ENCODE measurements at regions not wholly inside any gene's neighbourhood (a gene's known extent, or its start where the extent isn't known, plus 50 kb on each side); places are given as distances from the start of the nearest gene placed in this dataset.

DNA sequence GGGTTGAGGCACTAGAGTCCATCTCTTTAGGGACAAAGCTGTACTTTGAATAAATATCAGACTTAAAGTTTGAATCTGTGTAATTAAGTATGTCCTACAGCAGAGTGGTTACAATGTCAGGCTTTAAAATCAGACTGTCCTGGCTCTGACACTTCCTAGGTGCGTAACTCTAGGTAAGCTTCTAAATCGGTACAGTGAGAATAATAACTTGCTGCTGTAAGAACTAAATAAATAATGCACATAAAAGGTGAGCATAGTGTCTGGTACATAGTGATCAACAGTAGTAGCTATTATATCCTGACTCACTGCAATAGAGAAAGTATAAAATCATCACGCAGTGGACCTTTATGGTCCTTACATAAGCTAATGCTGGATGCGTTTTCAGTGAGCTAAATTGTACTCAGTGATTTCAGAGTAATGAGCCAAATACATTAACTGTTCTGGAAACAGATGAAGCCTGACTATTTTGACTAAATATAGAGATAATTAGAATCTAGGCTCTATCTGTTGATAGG, 72.2 kb upstream of the PDK4 start:
- H3K4me3 ChIP-seq (ENCODE audit: low read depth, poor library complexity, severe bottlenecking) = no peak overlapping the region
- 86 to 89% methylated on average over 4 of the region's 4 CpGs for WGBS, 2 donors
- intact Hi-C loops (cut with DNase I; ENCODE audit: low total_unique reads) = no loop called here
- DNase-seq (ENCODE audit: low spot score in 2 of 2) = no peak
- no peak for TF ChIP-seq CTCF (IDR thresholded peaks at IDR 0.05)
- no peak for TF ChIP-seq POLR2A (IDR thresholded peaks at IDR 0.05)

DNA sequence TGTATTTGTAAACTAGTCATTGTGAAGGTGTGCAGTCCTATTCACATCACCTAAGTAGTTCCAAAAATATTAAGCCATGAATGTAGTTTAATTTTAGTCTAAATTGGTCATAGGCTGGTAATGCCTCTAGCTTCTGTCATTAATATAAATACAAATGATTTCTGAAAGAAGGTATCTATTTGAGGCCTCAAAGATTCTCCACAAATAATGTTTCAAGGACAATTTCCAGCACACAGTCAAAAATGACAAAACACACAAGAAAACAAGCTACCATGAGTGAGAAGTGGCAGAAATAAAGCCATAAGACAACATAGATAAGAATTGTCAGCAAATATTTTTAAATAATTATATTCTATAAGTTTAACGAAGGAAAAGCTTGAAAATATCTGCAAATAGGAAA, 66.7 kb upstream of the PDK4 start:
- WGBS, 2 donors = 80 to 87% methylated on average over 1 of the region's 1 CpG
- no peak for DNase-seq (ENCODE audit: low spot score in 2 of 2)
- intact Hi-C loops (cut with DNase I; ENCODE audit: low total_unique reads) = no loop called here
- TF ChIP-seq POLR2A (IDR thresholded peaks at IDR 0.05) = no peak
- no peak for TF ChIP-seq CTCF (IDR thresholded peaks at IDR 0.05)
- H3K4me3 ChIP-seq (ENCODE audit: low read depth, poor library complexity, severe bottlenecking) = no peak overlapping the region

DNA sequence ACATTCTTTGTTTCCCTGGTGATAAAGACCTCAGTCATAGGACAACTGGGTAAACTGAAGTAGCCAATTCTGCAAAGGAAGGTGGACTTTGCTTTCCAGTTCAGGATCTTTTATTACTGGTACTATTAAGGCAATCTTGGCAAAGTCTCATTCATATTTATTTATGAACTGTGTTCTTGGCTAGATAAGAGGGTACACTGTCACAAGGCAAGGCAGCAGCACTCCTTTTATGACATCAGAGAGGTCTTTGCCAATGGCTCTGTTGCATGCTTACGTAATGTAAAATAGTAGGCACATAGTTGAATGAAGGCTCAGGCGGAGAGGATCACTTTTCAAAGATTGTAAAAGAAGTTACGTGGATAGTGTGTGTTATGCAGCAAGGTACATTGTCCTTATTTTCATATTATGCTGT, 63.7 kb upstream of the PDK4 start:
- intact Hi-C loops (cut with DNase I; ENCODE audit: low total_unique reads) = no loop called here
- 77 to 88% methylated on average over 3 of the region's 3 CpGs for WGBS, 2 donors
- TF ChIP-seq POLR2A (IDR thresholded peaks at IDR 0.05) (no peak), CTCF (IDR thresholded peaks at IDR 0.05) (no peak)
- no peak overlapping the region for H3K4me3 ChIP-seq (ENCODE audit: low read depth, poor library complexity, severe bottlenecking)
- DNase-seq (ENCODE audit: low spot score in 2 of 2) = no peak

GRCh38 chr7:95658676-95659075, 62.4 kb upstream of the PDK4 start:
- WGBS, 2 donors = 76 to 81% methylated on average over 7 of the region's 7 CpGs
- TF ChIP-seq CTCF (IDR thresholded peaks at IDR 0.05) (no peak), POLR2A (IDR thresholded peaks at IDR 0.05) (no peak)
- intact Hi-C loops (cut with DNase I; ENCODE audit: low total_unique reads) = no loop called here
- DNase-seq (ENCODE audit: low spot score in 2 of 2) = no peak
- H3K4me3 ChIP-seq (ENCODE audit: low read depth, poor library complexity, severe bottlenecking) = no peak overlapping the region

DNA sequence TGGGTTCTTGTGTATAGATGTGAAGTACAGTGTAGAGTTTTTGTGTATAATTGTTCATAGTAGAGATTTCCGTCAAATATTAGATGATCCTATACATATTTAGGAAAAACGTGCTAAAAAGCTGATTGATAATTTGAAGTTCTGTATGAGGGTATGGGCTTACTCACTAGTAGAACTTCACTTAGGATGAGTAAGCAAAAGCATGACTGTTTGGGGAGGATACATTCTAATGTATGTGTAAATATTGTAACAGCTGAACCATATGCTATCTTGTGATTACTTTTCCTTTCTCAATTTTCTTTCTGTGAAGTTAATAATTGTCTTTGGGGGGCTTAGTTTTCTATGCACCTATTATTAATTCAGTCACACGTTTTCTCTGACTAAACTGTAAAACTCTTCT, 53.2 kb upstream of the PDK4 start:
- H3K4me3 ChIP-seq (ENCODE audit: low read depth, poor library complexity, severe bottlenecking) = no peak overlapping the region
- DNase-seq (ENCODE audit: low spot score in 2 of 2) = no peak
- no peak for TF ChIP-seq POLR2A (IDR thresholded peaks at IDR 0.05)
- no peak for TF ChIP-seq CTCF (IDR thresholded peaks at IDR 0.05)
- intact Hi-C loops (cut with DNase I; ENCODE audit: low total_unique reads) = no loop called here
- 63 to 67% methylated on average over 3 of the region's 3 CpGs for WGBS, 2 donors

DNA sequence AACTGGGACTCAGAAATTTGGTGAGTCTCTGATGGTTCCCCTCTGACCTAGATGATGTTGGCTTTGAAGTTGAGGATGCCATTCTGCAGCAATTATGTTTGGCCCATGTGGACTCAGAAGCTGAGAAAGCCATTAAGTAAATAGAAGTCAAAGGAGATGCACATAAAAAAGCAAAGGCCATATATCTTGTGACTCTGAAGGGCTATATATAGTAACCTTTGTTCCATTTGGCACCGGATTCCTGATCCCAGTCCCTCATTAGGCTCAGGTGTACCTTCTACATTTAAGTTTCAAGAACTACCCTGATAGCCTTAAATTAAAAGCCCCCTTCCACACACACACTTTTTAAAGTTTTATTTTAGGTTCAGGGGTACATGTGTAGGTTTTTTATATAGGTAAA, 50.0 kb upstream of the PDK4 start:
- no peak for DNase-seq (ENCODE audit: low spot score in 2 of 2)
- TF ChIP-seq CTCF (IDR thresholded peaks at IDR 0.05) = no peak
- no peak for TF ChIP-seq POLR2A (IDR thresholded peaks at IDR 0.05)
- no peak overlapping the region for H3K4me3 ChIP-seq (ENCODE audit: low read depth, poor library complexity, severe bottlenecking)
- intact Hi-C loops (cut with DNase I; ENCODE audit: low total_unique reads) = no loop called here
- WGBS, 2 donors = 44 to 50% methylated on average over 1 of the region's 1 CpG

Data from lower leg skin (tissue), 4 donors.